BJ (cell line): ENCODE measurements at regions not wholly inside any gene's neighbourhood (a gene's known extent, or its start where the extent isn't known, plus 50 kb on each side); places are given as distances from the start of the nearest gene placed in this dataset.
"Not testable (repeated sequence)": the region's sequence is repeated elsewhere in the genome, so short reads cannot be mapped to it uniquely, and the experiment has no call there.

ENCODE experiments used
- CTCF ChIA-PET: fragments of 350-600 bp; formaldehyde crosslinking; extraction: SDS; loops from one replicate; lab custom pipeline; 2021; ENCODE audit warnings: antibody characterized with exemption, inconsistent platforms; lab: Yijun Ruan, JAX
- POLR2A ChIA-PET: fragments of 300-600 bp; sonication (Branson Sonifier 250); formaldehyde crosslinking; extraction: SDS; loops from one replicate; lab custom pipeline; 2021; ENCODE audit warnings: antibody characterized with exemption; lab: Charles Lee
- DNase-seq: peaks from one replicate; pipeline ENCODE4 v3.0.0-alpha.2; 2011; ENCODE audit warnings: low read depth
- H3K27me3 ChIP-seq: 2 replicates; pipeline ENCODE4 v1.6.0; 2011; ENCODE audit warnings: low read length; ENCODE audit not compliant: control insufficient read depth, insufficient read depth
- H3K36me3 ChIP-seq: 2 replicates; pipeline ENCODE4 v1.5.1; 2011; ENCODE audit warnings: low read length; ENCODE audit not compliant: control insufficient read depth, insufficient read depth
- H3K4me3 ChIP-seq: 2 replicates; pipeline ENCODE4 v1.5.1; 2011; ENCODE audit warnings: low read depth, mild to moderate bottlenecking, control low read depth, low read length
- CTCF ChIP-seq: IDR thresholded peaks from 2 replicates; pipeline ENCODE4 v1.5.1; 2011; ENCODE audit warnings: low read depth, mild to moderate bottlenecking, control low read depth, inconsistent platforms, low read length, moderate library complexity; ENCODE audit not compliant: insufficient read depth

GRCh38 chr1:5727871-5728643, 264.2 kb downstream of the NPHP4 start:
- TF ChIP-seq CTCF = no peak
- no peak for DNase-seq
- no peak overlapping the region for H3K4me3 ChIP-seq
- H3K27me3 ChIP-seq = no peaks in the 10 kb centered on the region
- POLR2A ChIA-PET = no interaction called here
- H3K36me3 ChIP-seq = no peaks in the 10 kb centered on the region
- CTCF ChIA-PET = interaction anchor here (1.7 kb wide), 1 partner anchor 17 kb away, joined by 7 read pairs; no protein-coding TSS in a partner anchor

- DNase-seq = no peak
- CTCF ChIA-PET = no interaction called here
- H3K27me3 ChIP-seq = no peaks in the 10 kb centered on the region
- H3K4me3 ChIP-seq = no peak overlapping the region
- TF ChIP-seq CTCF = no peak
- no peaks in the 10 kb centered on the region for H3K36me3 ChIP-seq
- POLR2A ChIA-PET = no interaction called here
Measured at GRCh38 chr1:5727191-5727590, 265.0 kb downstream of the NPHP4 start.

- CTCF ChIA-PET, H3K4me3 ChIP-seq, H3K36me3 ChIP-seq, POLR2A ChIA-PET, H3K27me3 ChIP-seq, DNase-seq: not testable (repeated sequence)
Measured at GRCh38 chr1:5726586-5727184, 265.5 kb downstream of the NPHP4 start.

GRCh38 chr1:5725855-5726585, 266.2 kb downstream of the NPHP4 start:
- ChIA-PET CTCF (no interaction called here), POLR2A (no interaction called here)
- DNase-seq = no peak
- H3K27me3 ChIP-seq = no peaks in the 10 kb centered on the region
- H3K36me3 ChIP-seq = no peaks in the 10 kb centered on the region
- no peak for TF ChIP-seq CTCF
- H3K4me3 ChIP-seq = no peak overlapping the region

GRCh38 chr1:5725406-5725805, 266.8 kb downstream of the NPHP4 start:
- ChIA-PET CTCF (no interaction called here), POLR2A (no interaction called here)
- no peak overlapping the region for H3K4me3 ChIP-seq
- no peaks in the 10 kb centered on the region for H3K36me3 ChIP-seq
- DNase-seq = no peak
- no peak for TF ChIP-seq CTCF
- H3K27me3 ChIP-seq = no peaks in the 10 kb centered on the region
